ACHN (cell line): ENCODE measurements at regions not wholly inside any gene's neighbourhood (a gene's known extent, or its start where the extent isn't known, plus 50 kb on each side); places are given as distances from the start of the nearest gene placed in this dataset.
A peak's percentile ranks its signal among the peaks of the same experiment; 100 is the strongest.
"Not testable (repeated sequence)": the region's sequence is repeated elsewhere in the genome, so short reads cannot be mapped to it uniquely, and the experiment has no call there.

ENCODE experiments used
- DNase-seq: peaks from one replicate; pipeline ENCODE4 v3.0.0-alpha.2; 2015
- in situ Hi-C: cut with HindIII; loops from 2 replicates; pipeline ENCODE4 v1.10.0; 2017; ENCODE audit warnings: low sequenced_read_pairs, low pct_ligation_motif_present, low pct_unique_long_range_greater_than_20kb

- in situ Hi-C loops: no loop called here
- no peak for DNase-seq
Measured at GRCh38 chrX:22486296-22486695, 213.6 kb downstream of the CBLL2 start.

DNA sequence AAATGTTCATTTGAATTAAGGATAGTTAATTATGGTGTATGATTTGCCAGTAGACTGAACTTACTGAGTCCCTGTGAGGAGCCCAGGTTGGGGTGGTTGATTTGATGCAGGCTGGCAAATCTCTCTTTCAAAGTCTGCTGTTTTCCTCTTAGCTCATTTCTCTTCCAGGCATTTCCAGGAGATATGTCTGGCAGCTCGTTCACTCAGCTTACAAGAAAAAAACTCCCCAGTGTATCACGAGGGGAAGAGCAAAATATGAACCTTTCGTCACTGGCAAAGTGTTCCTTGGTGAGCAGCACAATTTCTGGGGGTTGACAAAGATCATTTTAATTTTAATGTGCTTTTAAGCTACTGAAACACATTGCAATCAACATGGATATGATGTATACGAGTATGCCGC, 244.2 kb downstream of the CBLL2 start:
- no peak for DNase-seq
- in situ Hi-C loops: no loop called here

DNA sequence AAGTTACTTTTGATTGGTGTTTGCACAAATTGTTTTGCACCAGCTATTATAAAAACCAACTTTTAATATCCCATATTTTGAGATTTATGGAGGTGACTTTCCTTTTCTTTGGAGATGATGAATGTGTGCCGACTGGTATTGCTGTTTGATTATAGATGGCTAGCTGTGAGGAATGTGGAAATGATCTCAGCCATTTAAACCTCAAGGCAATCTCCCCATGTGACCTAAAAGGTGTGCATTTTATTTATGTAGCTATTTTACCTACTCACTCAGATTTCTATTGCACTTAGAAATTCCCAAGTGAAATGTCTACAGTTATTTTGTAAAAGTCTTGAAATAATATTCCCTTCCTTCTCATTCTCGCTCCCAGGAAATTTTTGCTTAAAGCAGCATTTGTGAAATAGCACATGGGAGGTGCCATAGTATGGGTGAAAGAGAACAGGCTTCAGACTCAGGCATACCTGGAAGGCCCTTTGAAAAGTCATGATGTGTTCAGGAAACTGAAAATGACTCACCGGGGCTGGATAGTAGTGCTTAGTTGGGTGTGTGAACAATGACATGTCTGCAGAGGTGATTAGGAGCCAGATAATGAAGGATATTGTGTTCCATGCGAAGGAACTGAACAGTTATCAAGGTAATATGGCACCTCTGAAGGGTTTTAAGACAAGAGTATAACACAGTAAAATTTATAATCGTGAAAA, 247.6 kb downstream of the CBLL2 start:
- no peak for DNase-seq
- in situ Hi-C loops: no loop called here

GRCh38 chrX:22526339-22526738, 253.6 kb downstream of the CBLL2 start:
- peak; percentile 21 for DNase-seq
- in situ Hi-C loops: no loop called here

GRCh38 chrX:22527302-22527701, 254.6 kb downstream of the CBLL2 start:
- in situ Hi-C loops: no loop called here
- no peak for DNase-seq

- in situ Hi-C loops: no loop called here
- DNase-seq: no peak
Measured at GRCh38 chrX:22533898-22534297, 261.2 kb downstream of the CBLL2 start.

DNA sequence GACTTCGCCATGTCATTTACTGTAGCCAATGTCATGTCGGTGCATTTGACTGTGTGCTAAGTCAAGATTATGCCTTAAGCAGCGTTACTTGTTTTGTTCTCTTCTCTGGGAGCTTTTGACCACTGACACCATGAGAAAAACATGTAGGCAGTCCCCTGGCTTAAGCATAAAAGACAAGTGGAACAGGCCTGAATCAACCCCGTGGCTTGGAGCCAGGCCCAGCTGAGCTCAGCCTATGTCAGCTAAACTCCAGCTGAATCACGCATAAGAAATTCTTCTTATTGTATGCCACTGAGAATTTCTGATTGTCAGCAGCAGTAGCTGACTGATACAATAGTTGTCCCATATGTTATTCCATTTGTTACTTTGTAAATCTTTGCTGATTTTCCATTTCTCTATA, 261.9 kb downstream of the CBLL2 start:
- peak; percentile 1 for DNase-seq
- in situ Hi-C loops: no loop called here

- in situ Hi-C loops: no loop called here
Measured at GRCh38 chrX:22536746-22537304, 264.1 kb downstream of the CBLL2 start.

GRCh38 chrX:22538580-22538979, 265.9 kb downstream of the CBLL2 start:
- in situ Hi-C loops: no loop called here
- DNase-seq: no peak

More at GRCh38 chrX:22536746-22537304, 264.1 kb downstream of the CBLL2 start:
- DNase-seq: no peak

GRCh38 chrX:22541926-22542325, 269.2 kb downstream of the CBLL2 start:
- no peak for DNase-seq
- in situ Hi-C loops: no loop called here

- in situ Hi-C loops: no loop called here
- DNase-seq: no peak
Measured at GRCh38 chrX:22542641-22543040, 269.9 kb downstream of the CBLL2 start.

GRCh38 chrX:22559506-22559905, 286.8 kb downstream of the CBLL2 start:
- in situ Hi-C loops: no loop called here
- no peak for DNase-seq

DNA sequence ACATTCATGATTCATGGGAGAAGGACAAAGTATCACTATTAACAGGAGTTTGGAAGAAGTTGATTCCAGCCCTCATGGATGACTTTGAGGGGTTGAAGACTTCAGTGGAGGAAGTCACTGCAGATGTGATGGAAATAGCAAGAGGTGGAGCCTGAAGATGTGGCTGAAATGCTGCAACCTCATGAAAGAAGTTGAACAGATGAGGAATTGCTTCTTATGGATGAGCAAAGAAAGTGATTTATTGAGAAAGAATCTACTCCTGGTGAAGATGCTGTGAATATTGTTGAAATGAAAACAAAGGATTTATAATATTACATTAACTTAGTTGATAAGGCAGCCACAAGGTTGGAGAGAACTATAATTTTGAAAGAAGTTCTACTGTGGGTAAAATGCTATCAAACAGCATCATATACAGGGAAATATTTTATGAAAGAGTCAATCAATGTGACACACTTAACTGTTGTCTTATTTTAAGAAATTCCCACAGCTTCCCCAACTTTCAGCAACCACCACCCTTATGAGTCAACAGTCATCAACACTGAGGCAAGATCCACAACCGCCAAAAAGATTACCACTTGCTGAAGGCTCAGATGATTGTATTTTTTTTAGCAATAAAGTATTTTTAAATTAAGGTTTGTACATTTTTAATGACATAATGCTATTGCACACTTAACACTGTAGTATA, 302.6 kb downstream of the CBLL2 start:
- DNase-seq: no peak

GRCh38 chrX:22577181-22577580, 304.5 kb downstream of the CBLL2 start:
- in situ Hi-C loops: no loop called here
- peak; percentile 7 for DNase-seq

More for the DNA sequence above, 302.6 kb downstream of the CBLL2 start:
- in situ Hi-C loops: no loop called here

DNA sequence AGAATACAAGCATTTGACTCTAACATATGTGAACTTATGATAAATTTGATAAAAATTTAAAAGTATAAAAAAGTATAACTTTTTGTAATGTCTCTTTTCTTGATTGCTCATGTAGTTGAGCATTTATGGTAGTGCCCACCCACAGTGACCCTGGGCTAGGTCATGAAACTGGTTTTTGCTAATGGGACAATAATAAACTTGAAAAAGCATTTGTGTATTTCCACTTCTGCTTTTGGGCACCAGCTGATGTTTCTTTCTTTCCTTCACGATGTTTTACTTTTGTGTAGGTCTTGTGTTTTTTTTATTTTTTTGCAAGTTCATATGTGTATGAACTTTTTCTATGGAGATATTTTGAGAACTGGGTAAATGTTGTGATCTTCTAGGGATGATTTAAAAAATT, 313.1 kb downstream of the CBLL2 start:
- in situ Hi-C loops: no loop called here
- no peak for DNase-seq

GRCh38 chrX:22589845-22590244, 317.1 kb downstream of the CBLL2 start:
- in situ Hi-C loops: no loop called here
- no peak for DNase-seq

DNA sequence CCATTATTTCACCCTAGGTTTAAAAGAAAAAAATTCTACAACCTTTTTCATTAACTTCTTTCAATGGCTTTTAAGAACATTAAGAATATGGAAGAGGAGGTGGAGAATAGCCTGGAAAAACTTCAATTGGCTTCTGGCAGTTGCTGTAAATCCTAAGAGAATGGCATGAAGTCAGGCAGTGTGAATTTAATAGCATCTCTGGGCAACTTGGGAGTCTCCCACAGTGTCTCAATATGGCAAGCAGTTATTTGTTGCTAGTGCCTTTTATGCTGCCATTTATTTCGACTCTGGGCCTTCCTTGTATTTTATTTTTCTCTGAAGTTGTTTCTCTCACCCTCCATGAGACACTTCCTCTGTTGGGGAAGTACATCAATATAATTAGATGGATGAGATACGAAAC, 322.1 kb downstream of the CBLL2 start:
- no peak for DNase-seq
- in situ Hi-C loops: no loop called here

GRCh38 chrX:22603060-22603459, 330.3 kb downstream of the CBLL2 start:
- in situ Hi-C loops: no loop called here

GRCh38 chrX:22609452-22609851, 336.7 kb downstream of the CBLL2 start:
- in situ Hi-C loops: not testable (repeated sequence)

More at GRCh38 chrX:22603060-22603459, 330.3 kb downstream of the CBLL2 start:
- DNase-seq: no peak

DNA sequence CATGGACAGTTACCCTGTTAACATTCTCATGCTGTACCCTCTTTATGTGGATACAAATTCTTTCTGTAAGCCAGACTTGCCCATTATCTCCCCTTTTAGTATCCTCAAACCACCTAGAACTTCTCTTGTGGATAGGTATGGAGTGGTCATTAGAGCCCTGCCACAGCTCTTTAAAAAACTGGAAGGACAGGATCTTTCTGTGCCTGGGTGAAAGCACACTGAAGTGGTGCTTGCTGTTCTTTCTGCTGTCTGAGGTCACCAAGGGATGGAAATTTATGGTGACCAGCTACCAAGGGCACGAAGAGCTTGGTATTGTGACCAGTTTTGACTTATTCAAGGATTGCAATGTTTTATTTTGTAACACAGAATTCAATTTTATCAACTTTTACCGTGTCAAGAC, 344.2 kb downstream of the CBLL2 start:
- no peak for DNase-seq
- in situ Hi-C loops: no loop called here

More at GRCh38 chrX:22609452-22609851, 336.7 kb downstream of the CBLL2 start:
- DNase-seq: not testable (repeated sequence)
